H1 (cell line): ENCODE measurements at regions not wholly inside any gene's neighbourhood (a gene's known extent, or its start where the extent isn't known, plus 50 kb on each side); places are given as distances from the start of the nearest gene placed in this dataset.

Source experiments
- CTCF ChIA-PET: fragments of 300-600 bp; sonication (Branson Sonifier 250); formaldehyde crosslinking; loops from one replicate; lab custom pipeline; 2021; ENCODE audit not compliant: partially characterized antibody; lab: Charles Lee
- POLR2A ChIA-PET: fragments of 300-600 bp; sonication (Branson Sonifier 250); formaldehyde crosslinking; loops from one replicate; lab custom pipeline; 2021; ENCODE audit warnings: inconsistent platforms; ENCODE audit not compliant: partially characterized antibody; lab: Charles Lee
- DNase-seq, 2 experiments: peaks; one replicate each; pipeline versions ENCODE4 v3.0.0 to v3.0.0-alpha.2; 2010 to 2022; ENCODE audit warnings: low spot score in 2 of 2, low read depth in 1 of 2, mixed read lengths in 1 of 2
- FAIRE-seq: peaks from 2 replicates; lab custom pipeline; 2011; peaks lifted over from hg19 to GRCh38; lab: Jason Lieb, UNC
- H2AFZ ChIP-seq: 2 replicates; pipeline ENCODE4 v1.8.1; 2012; ENCODE audit warnings: low read length, inconsistent platforms
- H2AK5ac ChIP-seq: 2 replicates; pipeline ENCODE4 v1.6.1; 2013; ENCODE audit warnings: low read depth, low read length
- H2BK120ac ChIP-seq: replicated peaks from 2 replicates; pipeline ENCODE3; 2013; ENCODE audit warnings: low read depth, low read length, inconsistent platforms
- H2BK12ac ChIP-seq: 2 replicates; pipeline ENCODE4 v1.6.1; 2013; ENCODE audit warnings: low read depth, low read length
- H2BK15ac ChIP-seq: 2 replicates; pipeline ENCODE4 v1.6.1; 2013; ENCODE audit warnings: low read length
- H2BK20ac ChIP-seq: 2 replicates; pipeline ENCODE4 v1.6.1; 2013; ENCODE audit warnings: low read length
- H2BK5ac ChIP-seq: 2 replicates; pipeline ENCODE4 v1.6.1; 2013; ENCODE audit warnings: low read depth, low read length
- H3K14ac ChIP-seq: 2 replicates; pipeline ENCODE4 v1.6.1; 2013; ENCODE audit warnings: inconsistent platforms; ENCODE audit not compliant: insufficient read length
- H3K18ac ChIP-seq: 2 replicates; pipeline ENCODE4 v1.6.1; 2013; ENCODE audit warnings: low read length; ENCODE audit errors: extremely low read depth
- H3K23ac ChIP-seq: 2 replicates; pipeline ENCODE4 v1.6.1; 2013; ENCODE audit warnings: inconsistent platforms; ENCODE audit not compliant: insufficient read length
- H3K23me2 ChIP-seq: 2 replicates; pipeline ENCODE4 v1.6.1; 2013; ENCODE audit warnings: low read depth, low read length
- H3K27ac ChIP-seq: 2 replicates; pipeline ENCODE4 v1.6.1; 2011; ENCODE audit warnings: low read depth, low read length, inconsistent platforms
- H3K27me3 ChIP-seq, 4 experiments: replicated peaks in 1 of 4; 1 replicate in 1 of 4; 2 replicates in 3 of 4; pipeline versions ENCODE4 v1.6.1 to v1.8.1; 2011 to 2013; ENCODE audit warnings: low read length in 3 of 4, mild to moderate bottlenecking in 3 of 4, inconsistent platforms in 2 of 4, mixed read lengths in 2 of 4, moderate library complexity in 1 of 4; ENCODE audit not compliant: control insufficient read depth in 3 of 4, insufficient read depth in 3 of 4; ENCODE audit errors: extremely low read depth in 1 of 4
- H3K36me3 ChIP-seq, 4 experiments: 2 replicates each; pipeline versions ENCODE4 v1.6.1 to v1.8.1; 2011 to 2013; ENCODE audit warnings: mild to moderate bottlenecking in 4 of 4, low read length in 3 of 4, moderate library complexity in 2 of 4, control low read depth in 1 of 4, inconsistent platforms in 1 of 4; ENCODE audit not compliant: insufficient read depth in 4 of 4, control insufficient read depth in 2 of 4
- H3K4ac ChIP-seq: replicated peaks from 2 replicates; pipeline ENCODE3; 2013; ENCODE audit warnings: low read length, low read depth, mixed read lengths, inconsistent platforms; ENCODE audit not compliant: insufficient read length
- H3K4me1 ChIP-seq, 4 experiments: replicated peaks in 1 of 4; 1 replicate in 1 of 4; 2 replicates in 3 of 4; pipeline versions ENCODE4 v1.6.1 to v1.8.1; 2011 to 2013; ENCODE audit warnings: low read length in 3 of 4, inconsistent platforms in 2 of 4, mixed read lengths in 1 of 4; ENCODE audit not compliant: insufficient read depth in 4 of 4, control insufficient read depth in 3 of 4
- H3K4me2 ChIP-seq, 2 experiments: 2 replicates each; pipeline versions ENCODE4 v1.6.1 to v1.8.1; 2011 to 2013; ENCODE audit warnings: low read depth in 2 of 2, low read length in 2 of 2, control low read depth in 1 of 2, inconsistent platforms in 1 of 2, mild to moderate bottlenecking in 1 of 2; ENCODE audit not compliant: insufficient read depth in 1 of 2
- H3K4me3 ChIP-seq, 4 experiments: fragments of 200-600, 300-600 bp in 1 of 4; sonication (generic), shearing (Covaris generic), sonication (Bioruptor Twin) in 1 of 4; 2 replicates each; pipeline versions ENCODE4 v1.5.1 to v1.8.1; 2011 to 2016; ENCODE audit warnings: low read length in 4 of 4, low read depth in 3 of 4, control low read depth in 2 of 4, inconsistent platforms in 2 of 4, mild to moderate bottlenecking in 2 of 4, mixed read lengths in 1 of 4, moderate library complexity in 1 of 4; ENCODE audit not compliant: insufficient read depth in 2 of 4; ENCODE audit errors: extremely low read depth in 1 of 4
- H3K56ac ChIP-seq: replicated peaks from 2 replicates; pipeline ENCODE3; 2013; ENCODE audit warnings: low read depth, mild to moderate bottlenecking, mixed read lengths, low read length, inconsistent platforms; ENCODE audit not compliant: insufficient read length
- H3K79me1 ChIP-seq: 2 replicates; pipeline ENCODE4 v1.6.1; 2013; ENCODE audit warnings: low read depth, low read length, control low read depth
- H3K79me2 ChIP-seq, 2 experiments: 2 replicates each; pipeline versions ENCODE4 v1.6.1 to v1.8.1; 2012 to 2013; ENCODE audit warnings: low read length in 2 of 2, mild to moderate bottlenecking in 2 of 2, inconsistent platforms in 1 of 2; ENCODE audit not compliant: insufficient read depth in 2 of 2, control insufficient read depth in 1 of 2
- H3K9ac ChIP-seq, 4 experiments: replicated peaks in 1 of 4; 1 replicate in 1 of 4; 2 replicates in 3 of 4; pipeline versions ENCODE4 v1.6.1 to v1.8.1; 2011 to 2013; ENCODE audit warnings: low read depth in 3 of 4, low read length in 3 of 4, control low read depth in 2 of 4, mild to moderate bottlenecking in 2 of 4, moderate library complexity in 2 of 4, inconsistent platforms in 1 of 4; ENCODE audit errors: extremely low read depth in 1 of 4
- H3K9me3 ChIP-seq, 2 experiments: 2 replicates each; pipeline versions ENCODE4 v1.6.1 to v1.8.1; 2012 to 2013; ENCODE audit warnings: mild to moderate bottlenecking in 2 of 2, moderate library complexity in 2 of 2, control low read depth in 1 of 2, inconsistent platforms in 1 of 2, low read depth in 1 of 2, low read length in 1 of 2, mixed read lengths in 1 of 2; ENCODE audit not compliant: insufficient read depth in 2 of 2
- H4K20me1 ChIP-seq, 2 experiments: replicated peaks in 1 of 2; 2 replicates each; pipeline versions ENCODE3 to v1.8.1; 2011 to 2013; ENCODE audit warnings: inconsistent platforms in 2 of 2, low read length in 2 of 2, mild to moderate bottlenecking in 1 of 2; ENCODE audit not compliant: insufficient read depth in 2 of 2, control insufficient read depth in 1 of 2
- H4K5ac ChIP-seq: 2 replicates; pipeline ENCODE4 v1.6.1; 2013; ENCODE audit warnings: low read length, low read depth, mixed read lengths, inconsistent platforms; ENCODE audit not compliant: insufficient read length
- H4K8ac ChIP-seq: 2 replicates; pipeline ENCODE4 v1.8.0; 2013; ENCODE audit warnings: mild to moderate bottlenecking, moderate library complexity, low read length, inconsistent platforms; ENCODE audit not compliant: insufficient read depth; ENCODE audit errors: extremely low read depth
- H4K91ac ChIP-seq: replicated peaks from 2 replicates; pipeline ENCODE3; 2013; ENCODE audit warnings: low read length, mixed read lengths, inconsistent platforms; ENCODE audit not compliant: insufficient read length
- BACH1 ChIP-seq: IDR thresholded peaks from 2 replicates; pipeline ENCODE4 v1.6.1; 2012; ENCODE audit warnings: low read length, improper control_type of control experiment
- CBX8 ChIP-seq: fragments of 300-800, 300-1000 bp; sonication (generic); IDR thresholded peaks from 2 replicates; pipeline ENCODE4 v1.7.1; 2016; ENCODE audit warnings: low read depth, low read length, borderline replicate concordance
- CHD1 ChIP-seq: IDR thresholded peaks from 2 replicates; pipeline ENCODE4 v1.6.1; 2012; ENCODE audit warnings: low read depth, low read length, improper control_type of control experiment
- E2F6 ChIP-seq: IDR thresholded peaks from 2 replicates; pipeline ENCODE4 v1.6.1; 2012; ENCODE audit warnings: inconsistent platforms
- KDM5A ChIP-seq: fragments of 200-600 bp; IDR thresholded peaks from 2 replicates; pipeline ENCODE4 v1.7.1; 2012; ENCODE audit warnings: mild to moderate bottlenecking, low read length, inconsistent platforms, mixed read lengths
- POLR2A ChIP-seq, 2 experiments: IDR thresholded peaks; 1 replicate in 1 of 2; 2 replicates in 1 of 2; pipeline ENCODE4 v1.6.1; 2011; ENCODE audit warnings: low read depth in 2 of 2, low read length in 2 of 2, mild to moderate bottlenecking in 2 of 2; ENCODE audit errors: control extremely low read depth in 1 of 2
- RBBP5 ChIP-seq: IDR thresholded peaks from 2 replicates; pipeline ENCODE4 v1.7.1; 2012; ENCODE audit warnings: low read depth, mild to moderate bottlenecking, inconsistent platforms, low read length, moderate library complexity, borderline replicate concordance
- RFX5 ChIP-seq: IDR thresholded peaks from 2 replicates; pipeline ENCODE4 v1.6.1; 2011; ENCODE audit warnings: low read depth, low read length, improper control_type of control experiment, borderline replicate concordance
- SAP30 ChIP-seq: fragments of 300-600 bp; sonication (generic); IDR thresholded peaks from 2 replicates; pipeline ENCODE4 v1.7.1; 2012; ENCODE audit warnings: low read length, moderate library complexity, mild to moderate bottlenecking, inconsistent platforms; ENCODE audit not compliant: insufficient read depth, insufficient replicate concordance
- SRF ChIP-seq: IDR thresholded peaks from 2 replicates; pipeline ENCODE4 v1.6.1; 2011; ENCODE audit warnings: mild to moderate bottlenecking, low read depth, low read length, moderate library complexity
- TAF7 ChIP-seq: optimal IDR thresholded peaks from 2 replicates; pipeline ENCODE3; 2011; ENCODE audit warnings: low read depth, mild to moderate bottlenecking, inconsistent platforms, low read length, moderate library complexity, borderline replicate concordance
- TCF12 ChIP-seq: IDR thresholded peaks from 2 replicates; pipeline ENCODE4 v1.6.1; 2011; ENCODE audit warnings: low read depth, mild to moderate bottlenecking, low read length
- TEAD4 ChIP-seq: IDR thresholded peaks from 2 replicates; pipeline ENCODE4 v1.6.1; 2012; ENCODE audit warnings: low read depth, low read length, inconsistent platforms, mixed read lengths
- ZNF274 ChIP-seq: IDR thresholded peaks from 2 replicates; pipeline ENCODE4 v1.7.0; 2012; ENCODE audit warnings: low read length, borderline replicate concordance; ENCODE audit errors: extremely low read depth
- WGBS, 2 experiments: shearing (Covaris generic) in 1 of 2; methylation state at CpG; one replicate each; pipeline versions ENCODE4 v1.1.6 to v1.1.7; 2013 to 2015; ENCODE audit warnings: low lambda C conversion rate in 2 of 2, mixed read lengths in 2 of 2, inconsistent platforms in 1 of 2, low coverage in 1 of 2, missing lambda C conversion rate in 1 of 2; ENCODE audit not compliant: insufficient replicate concordance in 2 of 2, insufficient coverage in 1 of 2, insufficient read length in 1 of 2; ENCODE audit errors: extremely low coverage in 1 of 2, missing lambda C conversion rate in 1 of 2; 5-methylcytosine and 5-hydroxymethylcytosine counted together
- TF ChIP-seq, protein P1 (sequence below): IDR thresholded peaks from 2 replicates; pipeline ENCODE4 v1.6.1; 2012; ENCODE audit warnings: inconsistent platforms

GRCh38 chr15:60095711-60096110, 91.6 kb downstream of the FOXB1 start:
- Histone ChIP-seq H3K56ac (no peak overlapping the region), H3K4me3 (no peak overlapping the region), H2BK20ac (no peak overlapping the region), H3K4me2 (no peak overlapping the region), H3K4ac (no peak overlapping the region), H3K36me3 (no peaks in the 10 kb centered on the region), H3K9ac (no peak overlapping the region), H3K79me2 (no peaks in the 10 kb centered on the region), H4K91ac (no peak overlapping the region), H3K23me2 (no peaks in the 10 kb centered on the region; the same call in 1 of the 2 replicates), H2BK5ac (no peak overlapping the region), H2BK12ac (no peak overlapping the region), H2BK120ac (no peak overlapping the region), H3K14ac (no peak overlapping the region), H2AK5ac (no peak overlapping the region), H3K18ac (no peak overlapping the region), H3K4me1 (no peaks in the 10 kb centered on the region), H3K27me3 (no peaks in the 10 kb centered on the region), H3K23ac (no peak overlapping the region), H4K20me1 (no peaks in the 10 kb centered on the region), H4K8ac (no peak overlapping the region), H2AFZ (no peak overlapping the region), H3K27ac (no peak overlapping the region), H3K79me1 (no peaks in the 10 kb centered on the region), H2BK15ac (no peak overlapping the region), H3K9me3 (peaks cover 0 to 7% of the 10 kb centered on the region in 2 experiments; a peak in 2 of 4 replicates), H4K5ac (no peak overlapping the region)
- 88% methylated on average over 2 of the region's 2 CpGs; no CpG with 5 or more reads in 1 of the 2 experiments for WGBS, 2 experiments
- no peak for FAIRE-seq
- POLR2A ChIA-PET = no interaction called here
- CTCF ChIA-PET = interaction anchor here (0.6 to 1.7 kb wide), 4 partner anchors 16 to 714 kb away, joined by 3 to 4 read pairs (median 3); no protein-coding TSS in a partner anchor
- no peak for DNase-seq
- TF ChIP-seq SAP30 (no peak), POLR2A (IDR thresholded peaks at IDR 0.05; ENCODE audit: control extremely low read depth in 1 of 2, low read depth in 2 of 2, low read length in 2 of 2) (no peak), SRF (no peak), TAF7 (no peak), ZNF274 (no peak), BACH1 (no peak), CBX8 (no peak), TCF12 (no peak), KDM5A (no peak), CHD1 (no peak), TEAD4 (no peak), E2F6 (no peak), RBBP5 (no peak), RFX5 (no peak)
- TF ChIP-seq, protein P1, sequence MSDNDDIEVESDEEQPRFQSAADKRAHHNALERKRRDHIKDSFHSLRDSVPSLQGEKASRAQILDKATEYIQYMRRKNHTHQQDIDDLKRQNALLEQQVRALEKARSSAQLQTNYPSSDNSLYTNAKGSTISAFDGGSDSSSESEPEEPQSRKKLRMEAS = no peak
